ENCODE measurements at regions not wholly inside any gene's neighbourhood (a gene's known extent, or its start where the extent isn't known, plus 50 kb on each side); places are given as distances from the start of the nearest gene placed in this dataset.
"Not testable (repeated sequence)": the region's sequence is repeated elsewhere in the genome, so short reads cannot be mapped to it uniquely, and the experiment has no call there.

DNA sequence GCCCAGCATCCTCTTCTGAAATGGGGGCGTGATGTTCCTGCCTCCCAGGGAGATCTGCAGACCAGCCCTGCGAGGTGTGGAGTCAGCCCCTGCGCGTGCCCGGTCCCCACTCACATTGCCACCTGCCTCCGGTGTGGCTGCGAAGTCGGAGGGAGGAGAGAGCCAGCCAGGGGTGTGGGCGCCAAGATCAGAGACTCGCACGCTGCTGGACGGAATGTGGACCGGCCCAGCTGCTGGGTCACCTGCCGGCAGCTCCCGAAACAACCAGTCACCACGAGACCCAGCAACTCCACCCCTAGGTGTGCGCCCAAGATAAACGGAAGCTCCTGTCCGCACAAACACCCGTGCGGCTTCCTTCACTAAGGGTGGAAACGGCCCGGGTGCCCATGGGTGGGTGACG, 51.1 kb upstream of the EGFL7 start:
- DNase-seq (ENCODE audit: low spot score) = no peak

DNA sequence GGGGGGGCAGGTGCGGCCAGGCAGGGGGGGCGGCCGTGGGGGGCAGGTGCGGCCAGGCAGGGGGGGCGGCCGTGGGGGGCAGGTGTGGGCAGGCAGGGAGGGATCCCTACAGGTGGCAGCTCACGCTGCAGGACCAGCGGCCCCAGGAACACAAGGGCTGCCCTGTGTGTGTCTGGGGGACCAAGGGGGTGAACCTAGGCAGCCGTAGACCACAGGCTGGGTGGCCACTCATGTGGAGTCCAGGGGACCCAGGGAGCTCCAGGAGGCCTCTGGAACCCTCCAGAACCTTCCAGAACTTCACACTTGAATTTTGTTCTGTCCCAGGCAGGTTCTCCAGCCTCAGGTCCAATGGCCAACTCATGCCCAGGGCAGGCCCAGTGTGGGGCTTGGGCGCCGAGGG, 51.6 kb upstream of the EGFL7 start:
- DNase-seq (ENCODE audit: low spot score) = no peak

DNA sequence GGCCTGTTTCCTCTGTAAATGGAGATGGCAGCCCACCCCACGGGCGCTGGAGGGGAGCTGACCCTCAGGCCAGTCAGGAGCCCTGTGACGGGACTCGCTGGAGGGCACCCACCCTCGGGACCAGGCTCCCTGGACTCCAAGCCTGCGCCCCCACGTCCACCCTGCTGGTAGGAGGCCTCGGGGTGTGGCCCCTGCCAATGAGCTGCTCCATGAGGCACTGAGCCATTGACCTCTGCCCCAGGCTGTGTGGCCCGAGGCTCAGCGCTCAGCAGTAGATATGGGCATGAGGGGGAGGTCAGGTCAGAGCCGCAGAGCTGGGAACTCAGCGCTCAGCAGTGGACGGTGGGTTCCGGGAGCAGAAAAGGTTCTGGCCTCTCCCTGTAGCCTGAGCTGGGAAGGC, 52.3 kb upstream of the EGFL7 start:
- DNase-seq (ENCODE audit: low spot score) = no peak

DNA sequence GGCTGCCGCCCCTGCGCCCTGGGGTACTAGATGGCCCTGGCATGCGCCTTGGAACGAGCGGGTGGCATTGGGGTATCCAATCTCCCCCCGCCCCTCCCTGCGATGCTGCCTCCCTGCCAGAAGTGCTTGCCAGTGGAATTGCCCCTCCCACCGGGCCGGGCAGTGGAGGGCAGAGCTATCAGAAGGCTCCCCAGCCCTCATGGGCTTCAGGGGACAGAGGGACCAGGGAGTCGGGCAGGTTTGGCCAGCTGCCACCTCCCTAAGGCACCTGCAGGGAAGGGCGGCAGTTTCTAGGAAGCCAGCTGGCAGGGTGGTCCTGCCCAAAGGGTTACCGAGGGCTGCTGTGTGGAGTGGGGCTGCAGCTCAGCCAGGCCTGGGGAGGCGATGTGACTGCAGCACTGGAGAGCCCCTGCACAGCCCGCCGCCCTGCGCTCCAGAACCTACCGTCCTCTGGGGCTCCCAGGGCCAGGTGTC, 52.8 kb upstream of the EGFL7 start:
- no peak for DNase-seq (ENCODE audit: low spot score)

DNA sequence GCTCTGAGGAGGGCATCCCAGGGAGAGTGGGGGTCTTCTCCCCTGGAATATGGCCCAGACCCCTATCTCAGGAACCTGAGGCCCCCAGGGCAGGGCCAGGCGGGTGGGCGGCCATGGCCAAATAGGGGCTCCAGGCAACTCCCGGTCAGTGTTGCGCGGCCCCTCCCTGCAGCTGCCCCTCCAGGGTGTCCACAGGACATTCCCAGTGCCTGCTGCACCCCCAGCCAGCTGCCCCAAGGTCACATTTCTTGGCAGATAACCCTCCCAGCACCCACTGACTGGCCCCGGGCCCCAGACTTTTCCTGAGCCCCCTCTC, 53.6 kb upstream of the EGFL7 start:
- no peak for DNase-seq (ENCODE audit: low spot score)

DNA sequence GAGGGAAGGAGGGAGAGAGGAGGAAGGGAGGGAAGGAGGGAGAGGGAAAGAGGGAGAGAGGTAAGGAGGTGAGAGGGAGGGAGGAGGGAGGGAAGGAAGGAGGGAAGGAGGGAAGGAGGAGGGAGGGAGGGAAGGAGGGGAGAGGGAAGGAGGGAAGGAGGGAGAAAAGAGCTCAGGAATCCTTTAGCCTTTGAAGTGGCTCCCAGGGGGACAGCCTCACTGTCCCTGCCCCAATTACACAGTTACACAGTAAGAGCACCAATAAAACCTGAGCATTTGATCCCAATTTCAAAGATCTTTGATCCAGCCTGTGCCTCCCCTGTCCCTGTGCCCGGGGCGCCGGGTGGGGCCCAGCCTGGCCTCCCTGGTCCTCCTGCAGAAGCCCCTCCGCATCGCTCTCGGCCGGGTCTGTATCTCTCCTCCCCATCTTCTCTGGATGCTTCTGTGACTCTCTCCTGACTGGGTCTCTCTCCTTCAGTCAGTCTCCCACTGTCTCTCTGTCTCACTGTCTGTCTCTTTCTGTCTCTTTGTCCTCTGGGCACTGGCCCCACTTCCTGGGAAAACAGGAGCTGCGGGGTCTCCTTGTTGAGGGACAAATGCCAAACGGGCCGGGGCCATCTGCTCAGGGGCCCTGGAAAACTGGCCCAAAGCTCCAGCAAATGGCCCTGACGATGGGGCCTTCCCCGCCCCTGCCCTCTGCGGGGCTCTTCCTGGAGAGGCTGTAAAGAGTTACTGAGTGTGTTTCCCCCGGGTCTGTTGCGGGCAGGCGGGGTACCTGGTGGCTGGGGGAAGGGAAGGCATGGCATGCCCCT, 54.2 kb upstream of the EGFL7 start:
- DNase-seq (ENCODE audit: low spot score) = no peak

DNA sequence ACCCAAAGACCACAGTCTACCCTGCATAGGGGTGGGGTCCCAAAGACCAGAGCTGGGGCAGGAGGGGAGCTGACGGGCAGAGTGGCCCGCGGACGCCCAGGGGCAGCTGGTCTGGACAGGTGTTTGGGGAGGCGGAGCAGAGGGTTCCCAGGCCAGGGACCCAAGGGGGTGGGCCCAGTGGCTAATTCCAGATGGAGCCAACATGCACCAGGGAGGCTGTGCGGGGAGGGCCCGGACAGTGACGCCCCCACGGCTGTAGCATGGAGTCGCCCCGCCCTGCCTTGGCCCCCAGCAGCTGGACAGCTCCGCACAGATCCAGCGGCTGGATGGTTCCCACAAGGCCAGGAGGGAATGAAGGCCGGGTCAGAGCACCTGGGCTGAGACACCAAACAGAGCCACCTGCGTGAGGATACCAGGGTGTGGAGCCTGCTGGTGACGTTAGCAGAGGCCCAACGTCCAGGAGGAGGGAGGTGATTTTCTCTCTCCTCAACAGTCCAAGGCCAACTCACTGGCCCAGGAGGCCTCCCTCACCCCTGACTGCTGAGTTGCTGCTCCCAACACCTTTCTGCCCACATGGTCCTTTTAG, 55.3 kb upstream of the EGFL7 start:
- no peak for DNase-seq (ENCODE audit: low spot score)

DNA sequence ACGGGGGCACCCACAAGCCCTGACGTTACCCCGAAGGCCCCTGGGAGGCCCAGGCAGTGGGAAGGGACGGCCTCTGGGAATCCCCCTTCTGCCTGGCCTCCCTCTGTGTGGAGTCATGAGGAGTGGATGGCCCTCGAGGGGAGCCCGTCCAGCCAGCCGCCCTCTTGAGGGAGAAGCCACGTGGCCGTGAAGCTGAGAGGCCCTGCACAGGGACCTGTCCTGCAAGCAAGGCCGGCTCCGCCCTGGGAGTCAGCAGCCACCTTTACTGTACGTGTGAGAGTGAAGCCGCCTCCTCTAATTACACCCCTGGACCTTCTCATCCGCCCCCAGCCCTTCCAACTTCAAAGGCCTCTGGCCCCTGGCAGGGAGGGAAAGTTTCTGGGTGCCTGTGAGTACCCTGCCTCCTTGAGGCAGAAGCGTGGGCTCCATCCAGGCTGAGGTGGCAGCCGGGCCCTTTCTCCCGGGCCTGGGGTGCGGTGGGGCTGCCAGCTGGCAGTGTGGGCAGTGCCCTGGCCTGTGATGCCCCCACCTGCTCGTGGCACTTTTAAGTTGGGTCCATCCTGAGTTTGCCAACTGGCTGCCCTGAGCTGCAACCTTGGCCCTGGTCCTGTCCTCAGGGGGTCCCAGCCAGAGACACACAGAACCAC, 55.9 kb upstream of the EGFL7 start:
- DNase-seq (ENCODE audit: low spot score) = no peak

DNA sequence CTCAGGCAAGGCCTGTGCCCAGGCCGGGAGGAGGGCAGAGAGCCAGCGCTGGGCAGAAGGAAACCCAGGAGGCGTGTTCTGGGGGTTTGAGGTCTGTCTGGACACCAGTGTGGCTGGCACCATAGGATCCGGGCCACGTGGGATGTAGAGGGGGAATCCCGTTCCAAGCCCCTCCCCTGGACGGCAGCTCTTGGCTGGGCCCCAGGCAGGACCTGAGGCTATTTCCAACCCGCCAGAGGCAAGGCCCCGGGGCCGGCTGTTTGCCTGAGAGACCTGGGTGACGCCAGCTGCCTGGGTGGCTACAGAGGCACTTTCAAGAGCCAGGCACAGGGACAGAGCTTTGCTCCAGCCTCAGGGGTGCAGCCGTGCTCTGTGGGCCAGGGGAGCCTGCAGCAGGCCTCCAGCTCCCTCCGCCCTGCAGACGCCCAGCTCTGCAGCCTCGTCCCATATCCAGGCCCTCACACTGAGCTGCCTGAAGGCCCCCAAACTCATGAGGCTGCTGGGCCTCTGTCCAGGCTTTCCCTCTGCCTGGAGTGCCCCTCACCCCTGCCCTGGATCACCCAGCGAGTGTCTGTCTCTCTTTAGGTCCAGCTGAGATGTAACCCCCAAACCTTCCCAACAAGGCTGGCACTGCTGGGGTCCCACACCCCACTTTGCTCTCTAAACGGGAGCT, 56.6 kb upstream of the EGFL7 start:
- DNase-seq (ENCODE audit: low spot score) = no peak

DNA sequence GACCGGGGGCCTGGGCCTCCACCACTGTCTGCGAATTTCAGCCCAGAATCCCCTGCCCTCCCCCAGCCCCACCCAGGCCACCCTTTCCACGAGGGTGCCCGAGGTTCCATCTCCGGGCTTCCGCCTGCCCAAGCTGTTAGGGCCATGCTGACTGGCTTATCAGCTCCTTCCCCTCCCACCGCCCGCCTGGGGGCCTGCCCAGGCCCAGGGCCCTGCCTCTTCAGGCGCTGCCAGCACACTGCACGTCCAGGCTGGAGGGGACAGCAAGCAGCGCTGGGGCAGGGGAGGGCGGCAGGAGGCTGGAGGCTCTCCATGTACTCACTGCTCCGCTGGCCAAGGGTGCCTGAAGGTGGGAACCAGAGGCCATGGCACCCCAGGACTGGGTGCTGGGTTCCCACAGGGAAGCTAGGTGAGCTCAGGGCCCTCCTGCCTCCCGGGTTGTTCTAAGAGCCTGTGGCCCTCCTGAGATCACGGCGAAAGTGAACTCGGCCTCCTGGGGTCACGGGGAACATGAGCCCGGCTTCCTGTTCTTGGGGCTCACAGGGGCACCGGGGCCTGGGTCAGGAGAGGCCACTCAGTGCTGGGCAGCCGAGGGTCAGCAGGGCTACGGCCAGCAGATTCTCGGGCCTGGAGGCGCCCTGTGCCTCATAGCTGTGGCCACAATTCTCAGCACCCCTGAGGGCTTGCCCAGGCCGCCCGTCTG, 57.7 kb upstream of the EGFL7 start:
- no peak for DNase-seq (ENCODE audit: low spot score)

DNA sequence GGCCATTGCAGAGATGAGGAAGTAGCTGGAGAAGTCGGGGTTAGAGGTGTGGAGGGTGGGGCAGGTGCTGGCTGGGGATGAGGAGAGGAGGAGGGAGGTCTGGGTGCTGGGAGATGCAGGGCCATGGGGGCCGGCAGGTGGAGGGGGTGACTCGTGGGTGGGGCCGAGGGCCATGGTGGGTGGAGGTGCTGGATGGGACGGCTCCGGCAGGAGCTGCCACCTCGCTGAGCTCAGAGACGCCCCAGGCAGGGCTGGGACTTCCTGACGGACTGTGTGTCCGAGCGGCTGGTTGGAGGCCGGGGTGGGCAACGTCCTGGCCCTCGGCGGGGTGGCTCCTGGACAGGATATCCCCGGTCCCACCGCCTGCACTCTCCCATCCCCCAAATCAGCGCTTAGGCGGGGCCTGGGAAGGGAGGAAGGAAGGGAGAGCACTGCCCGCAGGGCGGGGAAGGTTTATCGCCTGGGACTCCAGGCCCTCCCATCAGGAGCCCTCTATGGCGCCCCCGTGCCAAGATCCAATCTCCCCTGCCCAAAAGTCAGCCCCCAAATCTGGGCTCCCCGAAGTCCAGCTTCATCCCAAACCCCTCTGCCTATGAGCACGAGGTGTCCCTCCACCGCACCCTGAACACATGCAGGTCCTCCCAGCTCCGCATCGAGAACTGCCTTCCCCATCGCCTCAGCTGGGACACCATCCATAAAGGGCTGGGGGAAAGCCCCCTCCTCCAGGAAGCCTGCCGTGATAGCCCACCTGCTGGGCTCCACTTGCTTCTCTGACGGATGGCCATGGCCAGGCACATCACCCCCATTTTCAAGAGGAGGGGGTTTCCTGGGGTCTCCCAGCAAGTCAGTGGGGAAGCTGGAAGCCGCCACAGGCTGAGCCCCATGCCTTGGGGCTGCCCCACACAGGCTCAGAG, 58.3 kb upstream of the NOTCH1 start:
- DNase-seq (ENCODE audit: low spot score) = no peak

DNA sequence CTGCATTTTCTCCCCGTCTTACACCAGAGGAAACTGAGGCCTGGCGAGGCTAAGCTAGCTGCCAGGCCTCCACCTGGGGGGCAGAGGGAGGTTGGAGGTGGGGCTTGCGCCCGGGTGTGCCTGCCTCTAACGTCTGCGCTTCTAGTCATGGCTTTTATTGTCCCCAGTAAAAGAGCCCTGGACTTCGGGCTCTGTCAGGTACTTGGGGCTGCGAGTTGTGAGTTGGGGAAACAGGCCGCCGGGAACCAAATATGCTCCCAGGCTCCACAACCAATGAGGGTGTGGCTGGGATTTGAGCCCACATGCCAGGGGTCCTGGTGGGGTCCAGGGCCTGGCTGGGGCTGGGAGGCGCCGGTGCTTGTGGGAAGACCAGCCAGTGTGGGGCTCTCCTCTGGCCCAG, 57.4 kb upstream of the NOTCH1 start:
- DNase-seq (ENCODE audit: low spot score) = no peak

DNA sequence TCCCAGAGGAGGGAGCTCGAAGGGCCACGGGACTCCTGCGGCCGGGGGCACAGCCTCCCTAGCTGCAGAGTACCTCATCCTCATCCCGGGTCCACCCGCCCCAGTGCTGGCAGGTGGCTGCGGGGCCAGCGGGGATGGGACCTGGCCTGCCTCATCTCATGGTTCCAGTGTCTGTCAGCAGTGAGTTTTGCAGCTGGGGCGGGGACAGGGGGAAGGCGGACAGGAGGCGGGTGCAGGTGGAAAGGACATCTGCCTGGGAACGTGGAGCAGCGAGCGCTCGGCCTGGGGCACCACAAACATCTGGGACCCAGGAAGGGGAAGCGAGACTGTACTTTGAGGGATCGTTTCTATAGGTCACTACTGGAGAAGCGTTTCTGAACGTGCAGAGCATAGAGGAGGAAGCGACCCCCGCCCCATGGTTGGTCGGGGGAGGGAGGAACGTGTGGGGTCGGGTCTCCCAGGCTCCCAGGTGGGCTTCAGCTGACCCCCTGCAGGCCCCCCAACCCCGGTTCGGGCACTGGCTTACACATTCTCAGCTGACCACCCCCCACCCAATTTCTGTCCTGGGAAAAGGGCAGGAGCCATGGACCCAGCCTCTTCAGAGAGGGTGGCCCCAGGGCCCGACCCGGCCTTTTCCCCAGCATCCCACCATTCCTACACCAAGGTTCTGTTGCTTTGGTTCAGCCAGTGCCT, 56.5 kb upstream of the NOTCH1 start:
- DNase-seq (ENCODE audit: low spot score) = no peak

DNA sequence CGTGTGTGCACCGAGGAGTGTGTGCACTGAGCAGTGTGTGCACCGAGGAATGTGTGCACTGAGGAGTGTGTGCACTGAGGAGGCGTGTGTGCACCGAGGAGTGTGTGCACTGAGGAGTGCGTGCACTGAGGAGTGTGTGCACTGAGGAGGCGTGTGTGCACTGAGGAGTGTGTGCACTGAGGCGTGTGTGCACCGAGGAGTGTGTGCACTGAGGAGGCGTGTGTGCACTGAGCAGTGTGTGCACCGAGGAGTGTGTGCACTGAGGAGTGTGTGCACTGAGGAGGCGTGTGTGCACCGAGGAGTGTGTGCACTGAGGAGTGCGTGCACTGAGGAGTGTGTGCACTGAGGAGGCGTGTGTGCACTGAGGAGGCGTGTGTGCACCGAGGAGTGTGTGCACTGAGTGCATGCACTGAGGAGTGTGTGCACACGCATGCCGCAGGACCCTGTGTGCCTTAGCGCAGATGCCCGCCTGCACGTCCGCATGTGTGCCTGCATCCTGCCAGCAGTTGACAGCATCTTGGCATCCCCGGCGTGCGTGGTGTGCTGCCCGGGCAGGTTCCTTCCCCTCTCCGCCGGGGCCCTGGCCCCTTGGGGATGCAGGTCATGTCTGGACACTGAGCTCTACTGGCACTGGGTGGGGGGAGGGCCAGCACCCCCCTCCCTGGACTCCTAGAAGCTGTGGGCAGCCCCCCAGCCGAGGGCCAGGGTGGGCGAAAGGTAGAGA, 55.6 kb upstream of the NOTCH1 start:
- not testable (repeated sequence) for DNase-seq (ENCODE audit: low spot score)

DNA sequence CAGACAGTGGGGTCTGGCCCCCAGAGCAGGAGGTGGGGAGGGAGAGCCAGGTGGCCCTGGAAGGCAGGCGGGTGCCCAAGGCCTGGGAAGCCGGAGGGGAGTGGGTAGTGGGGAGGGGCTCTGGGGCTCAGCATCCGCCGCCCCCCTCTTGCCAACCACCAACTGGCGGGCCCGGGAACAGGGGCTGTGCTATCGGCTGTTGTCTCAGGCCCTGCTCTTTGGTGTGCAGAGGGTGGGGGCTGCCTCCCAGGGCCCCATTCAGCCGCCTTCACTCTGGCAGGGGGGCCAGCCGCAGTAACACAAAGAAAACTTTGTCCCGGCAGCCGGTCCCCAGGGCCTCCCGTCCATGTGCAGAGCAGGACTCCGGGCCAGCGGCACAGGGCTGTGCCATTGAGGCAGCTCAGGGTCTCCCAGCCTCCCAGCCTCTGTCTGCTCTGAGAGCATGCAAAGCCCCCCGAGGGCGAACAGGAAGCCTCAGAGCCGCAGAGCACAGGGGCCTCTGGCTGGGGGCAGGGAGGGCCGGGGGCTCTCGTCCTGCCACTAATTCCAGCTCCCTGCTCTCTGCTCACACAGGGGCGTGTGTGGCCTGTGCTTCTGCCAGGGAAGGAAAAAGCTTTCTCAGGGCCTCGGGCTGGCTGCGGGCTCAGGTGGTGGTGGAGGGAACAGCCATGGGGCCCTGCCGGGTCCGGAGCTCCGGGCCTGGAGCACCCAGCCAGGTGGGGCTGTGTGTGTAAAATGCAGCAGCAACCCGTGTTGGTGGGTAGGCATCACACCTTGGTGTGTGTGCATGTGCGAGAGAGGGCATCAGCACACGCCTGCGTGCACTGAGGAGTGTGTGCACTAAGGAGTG, 54.2 kb upstream of the NOTCH1 start:
- DNase-seq (ENCODE audit: low spot score) = peak; percentile 81

DNA sequence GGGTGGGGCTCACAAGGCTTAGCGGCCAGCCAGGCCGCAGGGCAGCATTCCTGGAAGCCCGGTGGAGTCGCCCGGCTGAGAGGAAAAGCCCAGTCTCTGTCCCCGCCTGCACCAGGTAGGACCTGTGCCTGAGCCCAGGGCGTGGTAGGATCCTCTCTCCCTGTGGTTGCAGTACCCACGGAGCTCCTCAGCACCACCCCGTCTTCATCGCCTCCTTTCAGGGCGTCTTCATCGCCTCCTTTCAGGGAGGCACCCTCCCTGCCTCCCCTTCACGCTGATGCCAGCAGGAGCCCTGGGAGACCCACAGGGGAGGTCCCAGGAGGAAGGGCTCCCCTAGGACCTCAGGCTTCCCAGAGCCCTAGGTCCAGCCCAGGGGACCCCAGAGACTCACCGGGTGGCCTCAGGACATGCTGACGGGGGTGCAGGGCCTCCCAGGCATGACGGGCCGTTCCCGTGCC, 53.3 kb upstream of the NOTCH1 start:
- DNase-seq (ENCODE audit: low spot score) = no peak

DNA sequence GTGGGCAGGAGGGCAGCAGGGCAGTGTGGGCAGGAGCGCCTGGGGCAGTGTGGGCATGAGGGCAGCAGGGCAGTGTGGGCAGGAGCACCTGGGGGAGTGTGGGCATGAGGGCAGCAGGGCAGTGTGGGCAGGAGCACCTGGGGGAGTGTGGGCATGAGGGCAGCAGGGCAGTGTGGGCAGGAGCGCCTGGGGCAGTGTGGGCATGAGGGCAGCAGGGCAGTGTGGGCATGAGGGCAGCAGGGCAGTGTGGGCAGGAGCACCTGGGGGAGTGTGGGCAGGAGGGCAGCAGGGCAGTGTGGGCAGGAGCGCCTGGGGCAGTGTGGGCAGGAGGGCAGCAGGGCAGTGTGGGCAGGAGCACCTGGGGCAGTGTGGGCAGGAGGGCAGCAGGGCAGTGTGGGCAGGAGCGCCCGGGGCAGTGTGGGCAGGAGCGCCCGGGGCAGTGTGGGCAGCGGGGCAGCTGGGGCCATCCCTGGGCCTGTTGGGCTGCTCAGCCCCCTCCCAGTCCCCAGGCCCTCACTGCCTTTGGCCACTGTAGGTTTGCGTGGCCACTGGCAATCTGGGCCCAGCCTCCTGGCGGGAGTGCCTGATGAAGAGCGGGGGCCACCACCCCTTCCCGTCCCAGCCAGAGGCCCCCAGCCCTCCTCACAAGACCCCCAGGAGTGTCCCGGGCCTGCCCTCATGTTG, 52.7 kb upstream of the NOTCH1 start:
- DNase-seq (ENCODE audit: low spot score) = not testable (repeated sequence)

DNA sequence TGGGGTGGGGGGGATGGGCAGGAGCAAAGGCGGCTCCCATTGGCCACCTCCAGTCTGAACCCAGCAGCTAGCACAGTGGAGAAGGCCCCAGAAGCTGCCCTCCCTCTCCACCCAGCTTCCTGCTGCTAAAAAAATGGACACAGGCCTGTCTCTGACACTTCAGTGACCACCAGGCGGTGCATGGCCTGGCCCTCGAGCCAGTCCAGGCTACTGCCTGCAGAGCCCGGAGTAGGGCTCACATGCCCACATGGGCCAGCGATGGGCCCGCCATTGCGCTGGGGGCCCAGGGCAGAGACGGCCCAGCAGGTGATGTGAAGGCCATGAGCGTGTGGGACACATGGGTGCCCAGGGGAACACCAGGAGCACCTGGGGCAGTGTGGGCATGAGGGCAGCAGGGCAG, 52.1 kb upstream of the NOTCH1 start:
- no peak for DNase-seq (ENCODE audit: low spot score)
